Cardiac fibroblast (primary cell): ENCODE measurements at regions not wholly inside any gene's neighbourhood (a gene's known extent, or its start where the extent isn't known, plus 50 kb on each side); places are given as distances from the start of the nearest gene placed in this dataset.

ENCODE experiments used
- DNase-seq, 2 donors: peaks; one replicate each; pipeline versions ENCODE4 v3.0.0 to v3.0.0-alpha.2; 2010; ENCODE audit warnings: low read depth in 2 of 2
- H3K4me3 ChIP-seq, 2 donors: replicated peaks in 1 of 2; 1 replicate in 1 of 2; 2 replicates in 1 of 2; pipeline ENCODE4 v1.5.1; 2011; ENCODE audit warnings: low read depth in 2 of 2, low read length in 2 of 2, mild to moderate bottlenecking in 2 of 2, moderate library complexity in 1 of 2
- CTCF ChIP-seq: IDR thresholded peaks from one replicate; pipeline ENCODE4 v1.5.1; 2011; ENCODE audit warnings: low read depth, mild to moderate bottlenecking, low read length, inconsistent platforms

- no peak for DNase-seq
- no peak overlapping the region for H3K4me3 ChIP-seq
- no peak for TF ChIP-seq CTCF
Measured at GRCh38 chrX:10773318-10773717, 152.9 kb upstream of the MID1 start.

GRCh38 chrX:10781847-10782530 is 161.6 kb upstream of the MID1 start:
- no peak for TF ChIP-seq CTCF
- H3K4me3 ChIP-seq = no peak overlapping the region
- no peak for DNase-seq

DNA sequence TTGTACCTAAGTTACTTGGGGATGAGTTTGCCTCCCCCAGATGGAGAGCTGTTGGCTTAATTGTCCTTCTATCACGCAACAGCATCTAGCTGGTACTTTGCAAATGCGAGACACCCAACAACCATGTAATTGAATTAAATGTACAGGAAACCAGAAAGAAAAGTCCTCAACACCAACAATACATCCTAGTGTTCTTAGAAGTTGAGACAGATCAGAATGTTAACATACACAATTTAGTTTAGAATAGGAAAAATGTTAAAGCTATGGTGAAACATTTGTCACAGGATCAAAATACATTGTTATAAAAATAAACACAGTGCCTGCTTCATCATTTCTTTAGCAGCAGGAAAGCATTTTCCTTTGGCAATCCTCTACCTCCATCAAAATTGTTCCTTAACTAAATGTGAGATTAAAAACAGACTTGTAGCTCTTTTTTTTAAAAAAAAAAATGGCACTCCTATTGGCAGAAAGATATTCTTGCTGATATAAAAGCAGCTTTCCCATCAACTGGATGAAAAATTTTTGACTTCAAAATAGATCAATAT is 163.1 kb upstream of the MID1 start:
- DNase-seq = no peak
- TF ChIP-seq CTCF = no peak
- no peak overlapping the region for H3K4me3 ChIP-seq

DNA sequence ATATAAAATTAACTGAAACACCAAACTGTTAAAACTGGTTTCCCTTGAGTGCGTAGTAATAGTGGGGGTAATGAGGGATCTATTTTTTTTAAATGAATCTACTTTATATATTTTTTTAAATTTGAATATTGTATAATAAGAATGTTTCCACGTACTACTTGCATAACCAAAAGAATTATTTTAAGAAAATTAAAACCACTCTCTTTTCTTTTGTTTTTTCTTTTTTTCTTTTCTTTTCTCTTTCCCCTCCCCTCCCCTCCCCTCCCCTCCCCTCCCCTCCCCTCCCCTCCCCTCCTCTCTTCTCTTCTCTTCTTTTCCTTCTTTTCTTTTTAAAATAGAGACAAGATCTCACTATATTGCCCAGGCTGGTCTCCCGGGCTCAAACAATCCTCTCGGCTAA is 166.9 kb upstream of the MID1 start:
- no peak for TF ChIP-seq CTCF
- H3K4me3 ChIP-seq = no peak overlapping the region
- no peak for DNase-seq

GRCh38 chrX:10794203-10794630 is 173.8 kb upstream of the MID1 start:
- DNase-seq = no peak
- TF ChIP-seq CTCF = no peak
- no peak overlapping the region for H3K4me3 ChIP-seq

GRCh38 chrX:10795721-10796120 is 175.3 kb upstream of the MID1 start:
- peak in 1 of 2 donors; percentile 12 for DNase-seq
- TF ChIP-seq CTCF = no peak
- no peak overlapping the region for H3K4me3 ChIP-seq
